Colonic mucosa (tissue), 4 donors: ENCODE measurements at regions not wholly inside any gene's neighbourhood (a gene's known extent, or its start where the extent isn't known, plus 50 kb on each side); places are given as distances from the start of the nearest gene placed in this dataset.

ENCODE experiments used
- DNase-seq: peaks from one replicate; pipeline ENCODE4 v3.0.0-alpha.2; 2020
- H3K27ac ChIP-seq: fragments of 200-600 bp; one replicate; pipeline ENCODE4 v1.8.0; 2021
- H3K27me3 ChIP-seq: fragments of 200-600 bp; one replicate; pipeline ENCODE4 v1.8.0; 2021
- H3K36me3 ChIP-seq: fragments of 200-600 bp; one replicate; pipeline ENCODE4 v1.8.0; 2021
- H3K4me1 ChIP-seq: fragments of 200-600 bp; one replicate; pipeline ENCODE4 v1.8.0; 2021; ENCODE audit warnings: mild to moderate bottlenecking
- H3K4me3 ChIP-seq: fragments of 200-600 bp; one replicate; pipeline ENCODE4 v1.8.0; 2021
- H3K9ac ChIP-seq, 2 donors: one replicate each; pipeline ENCODE4 v1.7.0; 2013; ENCODE audit warnings: control low read depth in 2 of 2, low read depth in 2 of 2, low read length in 2 of 2
- H3K9me3 ChIP-seq: fragments of 200-600 bp; one replicate; pipeline ENCODE4 v1.8.0; 2021
- CTCF ChIP-seq: fragments of 200-600 bp; IDR thresholded peaks from one replicate; pipeline ENCODE4 v1.8.0; 2022; ENCODE audit warnings: antibody characterized with exemption, mild to moderate bottlenecking
- intact Hi-C: fragments of 100-400 bp; cut with DNase I; formaldehyde crosslinking; loops from one replicate; pipeline ENCODE4 v1.14.1; 2022
- donor health status: healthy.
- donor health status: DM: no; HTN: no; CAD: no.
- donor health status: DM: no; HTN: no; CAD: no.

- DNase-seq, result no peak
- Histone ChIP-seq H3K9ac (no peak overlapping the region), H3K4me3 (no peak overlapping the region), H3K27ac (no peak overlapping the region), H3K4me1 (no peaks in the 10 kb centered on the region), H3K9me3 (no peaks in the 10 kb centered on the region), H3K27me3 (no peaks in the 10 kb centered on the region), H3K36me3 (no peaks in the 10 kb centered on the region)
- intact Hi-C loops, result no loop called here
- TF ChIP-seq CTCF, result no peak
These were observed 201.7 kb upstream of the PSMD7 start for GRCh38 chr16:74094962-74095361.

DNA sequence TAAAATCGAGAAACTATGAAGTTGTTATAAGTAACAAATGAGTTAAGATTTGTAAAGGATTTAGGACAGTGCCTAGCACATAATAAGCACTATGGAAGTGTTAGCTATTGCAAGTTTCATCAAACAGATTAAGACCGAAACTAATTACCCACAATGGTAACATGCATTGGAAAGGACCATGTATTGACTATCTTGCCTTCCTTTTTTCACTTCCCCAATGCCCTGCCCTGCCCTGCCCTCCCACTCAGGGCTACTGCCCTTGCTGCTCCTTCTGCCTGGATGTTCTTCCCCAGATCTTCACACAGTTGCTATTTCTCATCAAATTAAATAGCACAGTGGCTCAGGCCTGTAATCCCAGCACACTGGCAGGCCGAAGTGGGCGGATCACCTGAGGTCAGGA is 202.1 kb upstream of the PSMD7 start:
- Histone ChIP-seq H3K27me3 (no peaks in the 10 kb centered on the region), H3K9ac (no peak overlapping the region), H3K27ac (no peak overlapping the region), H3K4me1 (no peaks in the 10 kb centered on the region), H3K4me3 (no peak overlapping the region), H3K36me3 (no peaks in the 10 kb centered on the region), H3K9me3 (no peaks in the 10 kb centered on the region)
- no peak for DNase-seq
- no peak for TF ChIP-seq CTCF
- intact Hi-C loops, result no loop called here

DNA sequence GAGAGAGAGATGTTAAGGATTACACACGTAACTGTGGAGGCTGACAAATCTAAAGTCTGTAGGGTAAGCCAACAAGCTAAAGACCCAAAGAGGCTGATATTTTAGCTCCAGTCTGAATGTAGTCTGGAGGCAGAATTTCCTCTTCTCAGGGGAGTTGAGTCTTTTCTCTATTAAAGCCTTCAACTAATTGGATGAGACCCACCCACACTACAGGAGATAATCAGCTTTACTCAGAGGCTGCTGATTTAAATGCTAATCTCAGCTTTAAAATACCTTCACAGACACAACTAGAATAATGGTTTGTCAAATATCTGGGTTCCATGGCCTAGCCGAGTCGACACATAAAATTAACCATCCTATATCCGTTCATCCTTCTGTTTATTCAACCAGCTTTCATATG is 204.3 kb upstream of the PSMD7 start:
- TF ChIP-seq CTCF, result no peak
- H3K9ac ChIP-seq, result no peak overlapping the region
- H3K27me3 ChIP-seq, result no peaks in the 10 kb centered on the region
- H3K36me3 ChIP-seq, result no peaks in the 10 kb centered on the region
- H3K27ac ChIP-seq, result no peak overlapping the region
- H3K4me3 ChIP-seq, result no peak overlapping the region
- intact Hi-C loops, result no loop called here
- DNase-seq, result no peak
- no peaks in the 10 kb centered on the region for H3K4me1 ChIP-seq
- no peaks in the 10 kb centered on the region for H3K9me3 ChIP-seq

- no peak for DNase-seq
- H3K9me3 ChIP-seq, result no peaks in the 10 kb centered on the region
- no peaks in the 10 kb centered on the region for H3K4me1 ChIP-seq
- no peak overlapping the region for H3K27ac ChIP-seq
- H3K27me3 ChIP-seq, result no peaks in the 10 kb centered on the region
- TF ChIP-seq CTCF, result no peak
- H3K9ac ChIP-seq, result no peak overlapping the region
- intact Hi-C loops, result no loop called here
- no peak overlapping the region for H3K4me3 ChIP-seq
- H3K36me3 ChIP-seq, result no peaks in the 10 kb centered on the region
These were observed 205.7 kb upstream of the PSMD7 start for GRCh38 chr16:74090871-74091270.

DNA sequence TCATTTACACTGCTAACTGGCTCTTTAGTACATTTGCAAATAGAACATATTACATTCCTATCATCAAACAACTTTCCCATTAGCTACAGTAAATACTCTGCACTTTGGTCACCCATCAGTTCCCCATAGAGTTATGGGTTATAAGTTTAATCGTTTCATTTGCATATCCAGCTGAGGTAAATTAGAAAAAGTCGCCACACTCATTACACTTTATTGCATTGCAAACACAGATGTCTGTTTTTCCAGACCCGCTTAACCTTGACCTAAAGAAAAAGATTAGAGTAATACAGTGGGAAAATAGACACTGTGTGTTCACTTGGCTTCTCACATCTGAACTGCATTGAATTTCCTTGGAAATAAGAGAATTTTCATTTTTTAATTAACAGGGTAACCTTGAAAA is 213.1 kb upstream of the PSMD7 start:
- intact Hi-C loops, result no loop called here
- H3K4me1 ChIP-seq, result no peaks in the 10 kb centered on the region
- H3K27me3 ChIP-seq, result no peaks in the 10 kb centered on the region
- no peaks in the 10 kb centered on the region for H3K9me3 ChIP-seq
- TF ChIP-seq CTCF, result no peak
- H3K4me3 ChIP-seq, result no peak overlapping the region
- H3K27ac ChIP-seq, result no peak overlapping the region
- H3K36me3 ChIP-seq, result no peaks in the 10 kb centered on the region
- no peak for DNase-seq
- H3K9ac ChIP-seq, result no peak overlapping the region

DNA sequence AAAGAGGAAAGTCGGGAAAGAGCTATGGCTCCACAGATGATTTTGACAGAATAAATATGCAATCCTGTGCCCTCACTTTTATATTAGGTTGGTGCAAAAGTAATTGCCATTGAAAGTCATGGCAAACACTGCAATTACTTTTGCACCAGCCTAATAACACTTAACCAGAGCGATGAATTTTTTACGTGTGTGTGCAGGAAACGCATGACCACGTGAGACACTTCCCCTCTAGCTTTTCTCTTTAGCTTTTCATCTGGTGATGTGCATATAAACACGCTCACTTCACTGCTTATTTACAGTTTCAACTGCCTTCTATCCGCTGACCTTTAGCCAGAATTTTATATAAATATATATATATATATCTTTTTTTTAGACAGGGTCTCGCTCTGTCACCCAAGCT is 216.3 kb upstream of the PSMD7 start:
- H3K27ac ChIP-seq, result no peak overlapping the region
- no peaks in the 10 kb centered on the region for H3K36me3 ChIP-seq
- H3K4me1 ChIP-seq, result no peaks in the 10 kb centered on the region
- H3K9me3 ChIP-seq, result no peaks in the 10 kb centered on the region
- H3K4me3 ChIP-seq, result no peak overlapping the region
- TF ChIP-seq CTCF, result no peak
- no peak overlapping the region for H3K9ac ChIP-seq
- H3K27me3 ChIP-seq, result no peaks in the 10 kb centered on the region
- no peak for DNase-seq
- intact Hi-C loops, result no loop called here
